Activated CD8-positive, alpha-beta memory T cell treated with anti-CD3 and anti-CD28 coated beads for 24 hours (primary cell): ENCODE measurements at regions not wholly inside any gene's neighbourhood (a gene's known extent, or its start where the extent isn't known, plus 50 kb on each side); places are given as distances from the start of the nearest gene placed in this dataset.

Experiments
- DNase-seq: peaks from one replicate; pipeline ENCODE4 v3.0.0-alpha.2; 2020

- DNase-seq, result no peak
Measured at GRCh38 chr2:82539280-82539621, 1919.8 kb downstream of the SUCLG1 start.

- no peak for DNase-seq
Measured at GRCh38 chr2:82538590-82539279, 1920.3 kb downstream of the SUCLG1 start.

- DNase-seq, result no peak
Measured at GRCh38 chr2:82528288-82528687, 1930.8 kb downstream of the SUCLG1 start.

- DNase-seq, result no peak
Measured at GRCh38 chr2:82527124-82527523, 1932.0 kb downstream of the SUCLG1 start.

- no peak for DNase-seq
Measured at GRCh38 chr2:82526277-82526676, 1932.8 kb downstream of the SUCLG1 start.

GRCh38 chr2:82525744-82526143 lies 1933.3 kb downstream of the SUCLG1 start:
- DNase-seq, result no peak

- DNase-seq, result no peak
Measured at GRCh38 chr2:82524826-82525225, 1934.3 kb downstream of the SUCLG1 start.

- no peak for DNase-seq
Measured at GRCh38 chr2:82511894-82512293, 1947.2 kb downstream of the SUCLG1 start.

GRCh38 chr2:82508702-82509101 lies 1950.4 kb downstream of the SUCLG1 start:
- no peak for DNase-seq

GRCh38 chr2:82507657-82508056 lies 1951.4 kb downstream of the SUCLG1 start:
- no peak for DNase-seq

- no peak for DNase-seq
Measured at GRCh38 chr2:82501217-82501616, 1957.9 kb downstream of the SUCLG1 start.

- no peak for DNase-seq
Measured at GRCh38 chr2:82498777-82499443, 1960.2 kb downstream of the SUCLG1 start.

- no peak for DNase-seq
Measured at GRCh38 chr2:82494739-82495138, 1964.3 kb downstream of the SUCLG1 start.

- DNase-seq, result no peak
Measured at GRCh38 chr2:82491591-82491990, 1967.5 kb downstream of the SUCLG1 start.

GRCh38 chr2:82487354-82487753 lies 1971.7 kb downstream of the SUCLG1 start:
- no peak for DNase-seq

- no peak for DNase-seq
Measured at GRCh38 chr2:82485701-82486100, 1973.4 kb downstream of the SUCLG1 start.

GRCh38 chr2:82481207-82481606 lies 1977.9 kb downstream of the SUCLG1 start:
- DNase-seq, result no peak

GRCh38 chr2:82478641-82479040 lies 1980.4 kb downstream of the SUCLG1 start:
- DNase-seq, result no peak

- no peak for DNase-seq
Measured at GRCh38 chr2:82476094-82476493, 1983.0 kb downstream of the SUCLG1 start.

- DNase-seq, result no peak
Measured at GRCh38 chr2:82428251-82428650, 2030.8 kb downstream of the SUCLG1 start.

- no peak for DNase-seq
Measured at GRCh38 chr2:82412021-82412420, 2047.1 kb downstream of the SUCLG1 start.

- no peak for DNase-seq
Measured at GRCh38 chr2:82411071-82411470, 2048.0 kb downstream of the SUCLG1 start.

GRCh38 chr2:82395531-82395930 lies 2063.5 kb downstream of the SUCLG1 start:
- no peak for DNase-seq

GRCh38 chr2:82391386-82391785 lies 2067.7 kb downstream of the SUCLG1 start:
- no peak for DNase-seq

GRCh38 chr2:82355622-82356021 lies 2051.1 kb upstream of the LRRTM1 start:
- DNase-seq, result no peak
